UCSD-AML1 (cell line): ENCODE measurements at regions not wholly inside any gene's neighbourhood (a gene's known extent, or its start where the extent isn't known, plus 50 kb on each side); places are given as distances from the start of the nearest gene placed in this dataset.
"Not testable (repeated sequence)": the region's sequence is repeated elsewhere in the genome, so short reads cannot be mapped to it uniquely, and the experiment has no call there.

Experiments used
- DNase-seq: peaks from one replicate; lab custom pipeline; 2025; ENCODE audit not compliant: unreplicated experiment; lab: John Stamatoyannopoulos, UW

- no peak for DNase-seq
Observed at GRCh38 chr12:71300772-71301675, 138.6 kb upstream of the LGR5 start.

- DNase-seq: no peak
Observed at GRCh38 chr12:71299541-71300376, 139.8 kb upstream of the LGR5 start.

- DNase-seq: no peak
Observed at GRCh38 chr12:71297930-71298329, 140.1 kb upstream of the TSPAN8 start.

GRCh38 chr12:71295953-71296352, 138.2 kb upstream of the TSPAN8 start:
- no peak for DNase-seq

GRCh38 chr12:71291746-71292145, 133.9 kb upstream of the TSPAN8 start:
- DNase-seq: no peak

GRCh38 chr12:71283883-71284282, 126.1 kb upstream of the TSPAN8 start:
- no peak for DNase-seq

GRCh38 chr12:71282925-71283324, 125.1 kb upstream of the TSPAN8 start:
- DNase-seq: no peak

GRCh38 chr12:71282020-71282419, 124.2 kb upstream of the TSPAN8 start:
- no peak for DNase-seq

GRCh38 chr12:71281425-71281824, 123.6 kb upstream of the TSPAN8 start:
- no peak for DNase-seq

- no peak for DNase-seq
Observed at GRCh38 chr12:71277866-71278265, 120.1 kb upstream of the TSPAN8 start.

GRCh38 chr12:71276541-71276940, 118.7 kb upstream of the TSPAN8 start:
- no peak for DNase-seq

GRCh38 chr12:71270794-71271193, 113.0 kb upstream of the TSPAN8 start:
- not testable (repeated sequence) for DNase-seq

- no peak for DNase-seq
Observed at GRCh38 chr12:71270057-71270456, 112.3 kb upstream of the TSPAN8 start.

- DNase-seq: no peak
Observed at GRCh38 chr12:71269281-71269598, 111.4 kb upstream of the TSPAN8 start.

GRCh38 chr12:71268598-71269280, 110.9 kb upstream of the TSPAN8 start:
- no peak for DNase-seq

GRCh38 chr12:71266606-71267005, 108.8 kb upstream of the TSPAN8 start:
- no peak for DNase-seq

GRCh38 chr12:71265731-71266130, 107.9 kb upstream of the TSPAN8 start:
- DNase-seq: not testable (repeated sequence)

GRCh38 chr12:71262466-71262865, 104.7 kb upstream of the TSPAN8 start:
- no peak for DNase-seq

GRCh38 chr12:71252473-71252872, 94.7 kb upstream of the TSPAN8 start:
- DNase-seq: no peak

GRCh38 chr12:71250166-71250565, 92.4 kb upstream of the TSPAN8 start:
- no peak for DNase-seq

- no peak for DNase-seq
Observed at GRCh38 chr12:71243370-71243769, 85.6 kb upstream of the TSPAN8 start.

- no peak for DNase-seq
Observed at GRCh38 chr12:71242511-71242910, 84.7 kb upstream of the TSPAN8 start.
